ENCODE measurements at regions not wholly inside any gene's neighbourhood (a gene's known extent, or its start where the extent isn't known, plus 50 kb on each side); places are given as distances from the start of the nearest gene placed in this dataset.

DNA sequence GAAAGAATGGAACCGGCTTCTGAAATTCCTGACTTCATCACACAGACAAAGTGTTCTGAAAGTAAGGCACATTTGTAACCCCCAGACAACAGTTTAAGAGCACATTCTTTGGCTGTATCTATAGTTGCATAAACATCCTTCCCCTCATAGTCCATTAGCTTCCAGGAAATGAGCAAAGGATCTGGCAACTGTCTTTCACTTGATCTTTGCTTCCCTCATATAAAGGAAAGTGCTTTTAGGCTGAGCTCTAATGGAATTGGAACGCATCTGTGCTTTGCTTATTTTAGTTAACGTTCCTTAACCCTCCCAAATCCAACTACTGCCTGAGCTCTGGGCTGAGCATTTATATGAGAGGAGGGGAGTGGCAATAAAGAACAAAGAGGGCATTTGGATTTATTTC lies 76.9 kb upstream of the API5 start:
- TF ChIP-seq, protein P1, sequence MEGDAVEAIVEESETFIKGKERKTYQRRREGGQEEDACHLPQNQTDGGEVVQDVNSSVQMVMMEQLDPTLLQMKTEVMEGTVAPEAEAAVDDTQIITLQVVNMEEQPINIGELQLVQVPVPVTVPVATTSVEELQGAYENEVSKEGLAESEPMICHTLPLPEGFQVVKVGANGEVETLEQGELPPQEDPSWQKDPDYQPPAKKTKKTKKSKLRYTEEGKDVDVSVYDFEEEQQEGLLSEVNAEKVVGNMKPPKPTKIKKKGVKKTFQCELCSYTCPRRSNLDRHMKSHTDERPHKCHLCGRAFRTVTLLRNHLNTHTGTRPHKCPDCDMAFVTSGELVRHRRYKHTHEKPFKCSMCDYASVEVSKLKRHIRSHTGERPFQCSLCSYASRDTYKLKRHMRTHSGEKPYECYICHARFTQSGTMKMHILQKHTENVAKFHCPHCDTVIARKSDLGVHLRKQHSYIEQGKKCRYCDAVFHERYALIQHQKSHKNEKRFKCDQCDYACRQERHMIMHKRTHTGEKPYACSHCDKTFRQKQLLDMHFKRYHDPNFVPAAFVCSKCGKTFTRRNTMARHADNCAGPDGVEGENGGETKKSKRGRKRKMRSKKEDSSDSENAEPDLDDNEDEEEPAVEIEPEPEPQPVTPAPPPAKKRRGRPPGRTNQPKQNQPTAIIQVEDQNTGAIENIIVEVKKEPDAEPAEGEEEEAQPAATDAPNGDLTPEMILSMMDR (IDR thresholded peaks at IDR 0.05): no peak
- TF ChIP-seq TCF7L2 (IDR thresholded peaks at IDR 0.05; ENCODE audit: low read depth, low read length) (no peak), SIN3A (IDR thresholded peaks at IDR 0.05; ENCODE audit: borderline replicate concordance, insufficient read depth, low read depth, low read length) (no peak)
- TF ChIP-seq, protein P2, sequence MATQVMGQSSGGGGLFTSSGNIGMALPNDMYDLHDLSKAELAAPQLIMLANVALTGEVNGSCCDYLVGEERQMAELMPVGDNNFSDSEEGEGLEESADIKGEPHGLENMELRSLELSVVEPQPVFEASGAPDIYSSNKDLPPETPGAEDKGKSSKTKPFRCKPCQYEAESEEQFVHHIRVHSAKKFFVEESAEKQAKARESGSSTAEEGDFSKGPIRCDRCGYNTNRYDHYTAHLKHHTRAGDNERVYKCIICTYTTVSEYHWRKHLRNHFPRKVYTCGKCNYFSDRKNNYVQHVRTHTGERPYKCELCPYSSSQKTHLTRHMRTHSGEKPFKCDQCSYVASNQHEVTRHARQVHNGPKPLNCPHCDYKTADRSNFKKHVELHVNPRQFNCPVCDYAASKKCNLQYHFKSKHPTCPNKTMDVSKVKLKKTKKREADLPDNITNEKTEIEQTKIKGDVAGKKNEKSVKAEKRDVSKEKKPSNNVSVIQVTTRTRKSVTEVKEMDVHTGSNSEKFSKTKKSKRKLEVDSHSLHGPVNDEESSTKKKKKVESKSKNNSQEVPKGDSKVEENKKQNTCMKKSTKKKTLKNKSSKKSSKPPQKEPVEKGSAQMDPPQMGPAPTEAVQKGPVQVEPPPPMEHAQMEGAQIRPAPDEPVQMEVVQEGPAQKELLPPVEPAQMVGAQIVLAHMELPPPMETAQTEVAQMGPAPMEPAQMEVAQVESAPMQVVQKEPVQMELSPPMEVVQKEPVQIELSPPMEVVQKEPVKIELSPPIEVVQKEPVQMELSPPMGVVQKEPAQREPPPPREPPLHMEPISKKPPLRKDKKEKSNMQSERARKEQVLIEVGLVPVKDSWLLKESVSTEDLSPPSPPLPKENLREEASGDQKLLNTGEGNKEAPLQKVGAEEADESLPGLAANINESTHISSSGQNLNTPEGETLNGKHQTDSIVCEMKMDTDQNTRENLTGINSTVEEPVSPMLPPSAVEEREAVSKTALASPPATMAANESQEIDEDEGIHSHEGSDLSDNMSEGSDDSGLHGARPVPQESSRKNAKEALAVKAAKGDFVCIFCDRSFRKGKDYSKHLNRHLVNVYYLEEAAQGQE (IDR thresholded peaks at IDR 0.05; ENCODE audit: insufficient read depth in 1 of 2, low read depth in 2 of 2, low read length in 1 of 2): no peak

Data from Panc1 (cell line).